H54 (cell line): ENCODE measurements at regions not wholly inside any gene's neighbourhood (a gene's known extent, or its start where the extent isn't known, plus 50 kb on each side); places are given as distances from the start of the nearest gene placed in this dataset.

ENCODE experiments used
- DNase-seq: peaks from one replicate; pipeline ENCODE4 v3.0.0; 2011; ENCODE audit warnings: low spot score, mixed read lengths; ENCODE audit not compliant: insufficient read length
- FAIRE-seq: peaks from 3 replicates; lab custom pipeline; 2011; peaks lifted over from hg19 to GRCh38; lab: Jason Lieb, UNC
- POLR2A ChIP-seq: IDR thresholded peaks from 2 replicates; pipeline ENCODE4 v1.6.1; 2011; ENCODE audit warnings: low read depth, mild to moderate bottlenecking, low read length

DNA sequence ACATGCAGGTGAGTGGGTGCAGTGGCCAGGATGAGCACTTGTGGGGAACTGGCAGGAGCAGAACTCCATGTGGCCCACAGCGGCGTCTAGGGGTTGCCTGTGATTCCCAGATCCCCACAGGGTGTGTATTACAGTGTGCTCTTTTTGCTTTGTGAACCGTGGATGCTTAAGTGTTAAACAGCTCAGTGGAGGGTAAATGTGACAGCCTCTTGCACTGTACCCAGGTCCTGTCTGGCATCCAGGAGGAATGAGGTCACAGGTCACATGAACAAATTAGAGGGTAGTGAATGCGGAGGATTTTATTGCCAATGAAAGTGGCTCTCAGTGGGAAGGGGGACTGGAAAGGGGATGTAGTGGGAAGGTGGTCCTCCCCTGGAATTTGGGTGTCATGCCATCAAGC is 447.8 kb downstream of the SPRY1 start:
- FAIRE-seq (no peak), DNase-seq (no peak)
- no peak for TF ChIP-seq POLR2A

DNA sequence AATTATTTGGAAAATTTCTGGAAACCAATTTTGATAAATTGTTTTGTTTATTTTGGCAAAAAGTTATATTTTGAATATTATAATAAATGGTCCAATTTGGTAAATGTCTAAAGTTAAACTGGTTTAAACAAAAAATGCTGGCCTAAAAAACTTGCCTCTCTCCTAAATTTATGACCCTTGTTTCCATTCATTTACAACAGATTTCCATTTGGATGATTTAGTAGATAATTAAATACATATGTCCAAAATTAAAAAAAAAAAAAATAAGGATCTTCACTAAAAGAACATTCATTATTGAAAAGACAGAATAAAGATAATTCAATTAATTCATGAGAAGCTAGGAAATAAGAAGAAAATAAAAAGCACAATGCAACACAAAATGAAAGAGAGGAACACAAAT is 449.5 kb downstream of the SPRY1 start:
- FAIRE-seq, result no peak
- no peak for TF ChIP-seq POLR2A

DNA sequence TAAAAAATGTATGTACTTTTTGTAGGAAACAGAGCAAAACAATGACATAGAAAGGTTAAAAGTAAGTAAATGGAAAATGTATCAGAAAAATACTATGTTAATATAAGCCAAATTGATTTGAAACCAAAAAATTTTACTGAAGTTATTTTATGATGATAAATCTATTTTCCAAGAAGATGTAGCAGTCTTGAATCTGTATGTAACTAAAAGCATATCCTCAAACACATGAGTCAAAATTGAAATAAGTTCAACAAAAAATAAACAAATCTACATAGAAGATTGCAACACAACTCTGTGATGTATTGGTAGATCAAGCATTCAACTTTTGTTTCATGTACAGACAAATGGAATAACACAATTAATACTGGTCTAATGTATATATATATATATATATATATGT is 450.0 kb downstream of the SPRY1 start:
- FAIRE-seq (no peak), DNase-seq (no peak)
- TF ChIP-seq POLR2A, result no peak

More for the DNA sequence above, 449.5 kb downstream of the SPRY1 start:
- no peak for DNase-seq

DNA sequence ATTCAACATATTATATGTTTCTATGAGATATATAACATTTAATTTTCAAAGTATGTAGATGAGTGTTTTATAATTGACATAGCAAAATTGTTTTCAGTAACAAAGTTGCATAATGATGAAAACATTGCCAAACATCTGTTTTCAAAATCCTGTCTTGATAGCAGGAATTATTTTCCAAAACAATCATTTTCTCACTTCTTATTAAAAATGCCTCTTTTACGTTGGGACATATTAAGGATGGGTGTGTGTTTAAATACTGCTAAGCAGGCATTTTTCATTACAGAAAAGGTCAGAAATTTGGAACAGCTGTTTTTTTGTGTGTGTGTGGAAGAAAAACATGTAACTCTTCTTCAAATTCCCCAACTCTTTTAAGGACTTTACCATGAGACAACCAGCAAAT is 452.0 kb downstream of the SPRY1 start:
- no peak for TF ChIP-seq POLR2A
- FAIRE-seq (no peak), DNase-seq (no peak)

DNA sequence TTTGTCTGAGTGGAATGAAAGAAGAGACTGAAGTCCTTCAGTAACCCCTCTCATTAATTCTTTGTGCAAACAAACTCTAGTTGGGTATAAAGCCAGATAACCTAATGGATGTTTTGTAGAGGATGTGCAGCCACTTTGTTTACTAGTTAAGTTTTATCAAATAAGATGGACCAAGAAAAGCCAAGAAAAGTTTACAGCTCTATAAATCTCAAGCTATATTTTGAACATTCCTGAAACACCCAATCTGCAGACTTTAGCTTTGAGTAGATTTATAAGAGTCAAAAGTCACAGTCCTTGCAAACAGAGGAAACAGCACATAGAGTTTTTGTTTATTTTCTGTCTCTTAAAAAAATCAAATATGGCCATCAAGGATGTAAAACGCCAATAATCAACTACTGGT is 452.9 kb downstream of the SPRY1 start:
- no peak for TF ChIP-seq POLR2A
- FAIRE-seq (no peak), DNase-seq (no peak)

DNA sequence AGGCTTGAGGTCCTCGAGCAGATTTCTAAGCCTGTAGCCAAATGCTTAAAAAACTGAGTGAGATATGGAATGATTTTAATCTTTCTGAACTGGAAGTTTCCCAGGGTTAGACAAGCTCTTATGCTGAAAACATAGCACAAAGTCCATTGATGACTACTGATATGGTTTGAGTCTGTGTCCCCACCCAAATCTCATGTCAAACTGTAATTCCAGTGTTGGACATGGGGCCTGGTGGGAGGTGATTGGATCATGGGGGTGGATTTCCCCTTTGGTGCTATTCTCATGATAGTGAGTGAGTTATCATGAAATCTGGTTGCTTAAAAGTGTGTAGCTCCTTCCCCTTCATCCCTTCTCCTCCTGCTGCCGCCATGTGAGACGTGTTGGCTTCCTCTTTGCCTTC is 454.9 kb downstream of the SPRY1 start:
- DNase-seq, result no peak
- FAIRE-seq, result no peak
- no peak for TF ChIP-seq POLR2A

DNA sequence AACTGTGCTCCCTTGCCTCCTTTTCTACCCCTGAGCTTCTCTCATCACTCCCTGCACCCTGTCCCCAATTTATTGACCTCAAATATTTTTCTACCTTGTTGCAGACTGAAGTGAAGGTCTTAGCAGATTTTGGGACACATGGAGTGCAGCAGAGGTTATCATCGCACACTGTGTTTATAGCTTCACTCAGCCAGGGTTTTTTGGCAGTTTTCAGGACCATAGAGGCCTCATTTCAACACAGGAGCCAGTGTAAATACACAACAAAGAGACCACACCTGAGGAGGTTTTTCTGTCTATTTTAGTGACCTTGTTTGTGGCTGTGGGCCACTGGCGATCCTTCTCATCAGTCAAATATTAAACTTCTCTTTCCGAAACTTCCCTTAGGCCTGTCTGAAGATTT is 457.1 kb downstream of the SPRY1 start:
- DNase-seq, result no peak
- no peak for TF ChIP-seq POLR2A

DNA sequence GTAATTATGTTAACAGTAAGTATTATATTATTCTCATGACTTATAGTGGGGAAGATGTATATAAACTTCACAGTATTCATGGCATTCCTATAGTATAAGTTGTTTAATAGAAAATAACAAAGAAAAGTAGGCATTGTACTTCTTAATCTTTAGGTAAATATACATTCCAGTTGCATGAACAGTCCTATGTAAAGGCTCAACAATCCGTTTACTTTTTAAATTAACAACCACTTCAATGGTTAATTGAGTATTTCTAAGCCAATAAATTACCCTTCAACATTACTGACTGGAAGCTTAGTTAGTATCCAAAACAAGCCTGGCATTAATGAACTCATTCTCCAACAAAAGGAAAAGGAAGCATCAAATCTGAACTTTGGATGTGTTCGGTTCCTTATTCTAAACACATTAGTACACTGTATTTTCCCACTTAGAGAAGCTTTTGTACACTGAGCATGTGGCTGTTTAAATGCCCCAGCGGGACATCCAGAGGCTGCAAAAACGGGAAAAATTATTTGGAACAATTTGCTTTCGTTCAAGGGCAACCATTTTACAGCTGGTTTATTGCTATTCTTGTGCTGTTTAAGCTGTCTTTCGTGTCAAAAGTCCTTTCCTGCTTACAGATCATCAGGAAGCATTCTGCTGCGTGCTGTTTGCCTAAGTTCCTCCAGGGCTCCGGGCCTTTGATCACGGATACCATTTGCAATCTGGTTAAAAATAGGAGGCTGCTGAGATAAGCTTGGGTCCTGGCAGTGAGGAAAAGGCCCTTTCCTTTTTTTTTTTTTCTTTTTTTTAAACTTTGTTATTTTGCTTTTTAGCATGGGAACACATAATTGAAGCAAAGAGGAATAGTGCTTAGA is 460.3 kb downstream of the SPRY1 start:
- TF ChIP-seq POLR2A, result no peak
- DNase-seq, result peak; percentile 0
- peak; percentile 75 for FAIRE-seq

More for the DNA sequence above, 457.1 kb downstream of the SPRY1 start:
- FAIRE-seq, result no peak

DNA sequence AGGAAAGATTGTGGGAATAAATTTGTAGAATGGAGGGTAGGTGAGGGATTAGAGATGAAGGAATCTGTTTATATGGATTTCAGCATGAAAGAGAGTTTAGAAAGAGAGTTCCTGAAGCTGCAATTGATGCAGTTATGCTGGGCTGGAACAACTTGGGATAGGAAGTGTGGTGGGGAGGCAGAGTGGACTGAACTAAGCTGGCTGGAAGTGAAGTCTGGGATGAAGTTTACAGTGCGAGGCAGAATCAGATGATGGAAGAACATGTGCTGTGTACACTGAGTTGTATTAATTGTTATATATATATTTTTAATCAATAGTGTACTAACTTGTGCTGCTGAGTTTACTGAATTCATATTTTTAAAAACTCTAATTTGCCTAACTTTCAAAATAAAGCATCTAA is 461.9 kb downstream of the SPRY1 start:
- FAIRE-seq (no peak), DNase-seq (no peak)
- no peak for TF ChIP-seq POLR2A

DNA sequence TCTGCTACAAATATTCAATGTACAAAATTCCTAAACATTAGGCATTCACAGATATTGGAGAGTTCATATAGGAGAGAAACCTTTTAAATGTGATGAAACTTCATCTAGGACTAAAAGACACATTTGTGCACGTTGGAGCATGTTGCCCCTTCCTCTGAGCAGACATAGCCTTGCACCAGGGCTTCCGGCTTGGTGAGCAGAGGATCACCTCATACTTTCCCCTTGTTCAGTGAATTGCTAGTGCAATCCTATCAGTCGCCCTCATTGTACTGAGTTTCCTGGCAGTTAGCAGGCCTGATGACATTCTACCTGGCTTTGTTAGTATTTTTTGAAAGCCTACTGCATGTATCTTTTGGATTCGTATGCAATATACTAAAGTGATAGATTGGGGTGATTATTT is 466.2 kb downstream of the SPRY1 start:
- TF ChIP-seq POLR2A, result no peak
- FAIRE-seq (no peak), DNase-seq (no peak)

DNA sequence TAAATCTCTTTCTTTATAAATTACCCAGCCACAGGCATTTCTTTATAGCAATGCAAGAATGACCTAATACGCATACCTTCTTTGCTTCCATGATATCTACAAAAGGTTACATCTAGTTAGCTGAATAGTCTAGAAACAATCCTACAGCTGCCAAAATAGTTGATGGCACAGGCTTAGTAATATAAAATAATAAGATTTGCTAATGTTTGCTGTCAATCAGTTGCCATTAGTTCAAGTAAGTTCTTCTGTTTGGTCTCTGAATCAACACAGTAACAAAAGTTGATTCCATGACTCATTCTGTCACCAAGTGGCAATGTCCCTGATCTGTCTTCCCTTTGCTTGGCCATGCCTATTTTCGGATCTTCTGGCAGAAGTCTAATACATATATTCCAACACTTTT is 470.2 kb downstream of the SPRY1 start:
- DNase-seq (no peak), FAIRE-seq (no peak)
- TF ChIP-seq POLR2A, result no peak

DNA sequence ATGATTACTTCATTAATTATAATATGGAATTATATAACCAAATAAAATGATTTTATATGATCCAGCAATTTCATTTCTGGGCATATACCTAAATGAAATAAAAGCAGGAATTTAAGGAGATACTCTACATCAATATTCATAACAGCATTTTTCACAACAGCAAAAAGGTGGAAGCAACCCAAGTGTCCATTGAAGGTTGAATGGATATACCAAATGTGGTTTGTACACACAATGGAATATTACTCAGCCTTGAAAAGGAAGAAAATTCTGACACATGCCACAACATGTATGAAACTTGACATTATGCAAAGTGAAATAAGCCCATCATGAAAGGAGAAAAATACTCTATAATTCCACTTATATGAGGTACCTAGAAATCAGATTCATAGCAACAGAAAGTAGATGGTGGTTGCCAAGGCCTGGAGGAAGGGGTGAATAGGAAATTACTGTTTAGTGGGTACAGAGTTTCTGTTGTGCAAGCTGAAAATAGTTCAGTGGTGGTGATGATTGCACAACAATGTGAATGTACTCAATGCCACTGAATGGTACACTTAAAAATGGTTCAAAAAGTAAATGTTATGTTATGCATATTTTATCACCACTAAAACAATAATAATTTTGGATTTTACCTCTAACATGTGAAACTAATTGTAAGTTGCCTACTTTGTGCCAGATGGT is 471.5 kb downstream of the SPRY1 start:
- DNase-seq, result no peak
- FAIRE-seq, result no peak
- no peak for TF ChIP-seq POLR2A

DNA sequence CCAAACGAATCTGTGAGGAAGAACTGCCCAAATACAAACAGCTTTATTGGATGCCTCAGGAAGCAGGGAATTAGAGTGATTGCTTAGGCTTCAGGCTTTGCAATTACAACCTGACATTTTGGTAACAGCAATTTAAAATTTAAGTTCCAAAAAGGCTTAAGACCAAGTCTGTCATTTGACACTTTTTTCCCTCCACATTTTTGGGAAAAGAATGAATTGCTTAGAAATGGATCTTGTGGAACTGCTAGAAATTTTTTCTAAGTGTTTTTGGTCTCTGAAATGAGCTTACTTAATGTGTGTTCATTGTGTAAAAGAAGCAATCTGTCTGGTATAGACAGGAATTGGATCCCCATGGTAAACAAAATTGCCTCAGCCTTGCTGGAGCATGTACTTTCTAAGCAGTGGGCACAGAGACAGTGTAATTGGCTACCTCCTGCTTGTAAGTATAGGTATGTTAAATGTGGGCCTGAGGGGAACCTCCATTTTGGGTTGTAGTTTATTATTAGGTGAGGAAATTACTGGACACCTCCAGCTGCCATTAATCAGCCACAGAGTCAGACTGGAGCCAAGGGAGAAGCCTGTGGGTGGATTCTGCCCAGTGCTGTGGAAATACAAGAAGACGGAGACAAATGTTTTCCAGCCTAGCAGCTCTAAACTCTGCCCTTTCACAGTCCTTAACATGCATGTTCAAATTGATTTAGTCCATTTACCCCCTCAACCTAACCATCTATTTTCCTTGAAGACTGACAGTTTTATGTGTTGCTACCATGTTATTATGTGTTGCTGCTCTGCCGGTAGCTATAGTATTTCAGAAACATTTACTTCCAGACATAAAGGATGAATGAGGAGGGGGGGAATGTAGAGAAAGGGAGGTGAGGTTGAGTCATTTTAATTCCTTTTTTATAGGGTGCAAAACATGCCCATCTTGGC is 473.0 kb downstream of the SPRY1 start:
- no peak for DNase-seq
- no peak for FAIRE-seq

More for the DNA sequence above, 473.0 kb downstream of the SPRY1 start:
- no peak for TF ChIP-seq POLR2A
